ENCODE measurements at regions not wholly inside any gene's neighbourhood (a gene's known extent, or its start where the extent isn't known, plus 50 kb on each side); places are given as distances from the start of the nearest gene placed in this dataset.

DNA sequence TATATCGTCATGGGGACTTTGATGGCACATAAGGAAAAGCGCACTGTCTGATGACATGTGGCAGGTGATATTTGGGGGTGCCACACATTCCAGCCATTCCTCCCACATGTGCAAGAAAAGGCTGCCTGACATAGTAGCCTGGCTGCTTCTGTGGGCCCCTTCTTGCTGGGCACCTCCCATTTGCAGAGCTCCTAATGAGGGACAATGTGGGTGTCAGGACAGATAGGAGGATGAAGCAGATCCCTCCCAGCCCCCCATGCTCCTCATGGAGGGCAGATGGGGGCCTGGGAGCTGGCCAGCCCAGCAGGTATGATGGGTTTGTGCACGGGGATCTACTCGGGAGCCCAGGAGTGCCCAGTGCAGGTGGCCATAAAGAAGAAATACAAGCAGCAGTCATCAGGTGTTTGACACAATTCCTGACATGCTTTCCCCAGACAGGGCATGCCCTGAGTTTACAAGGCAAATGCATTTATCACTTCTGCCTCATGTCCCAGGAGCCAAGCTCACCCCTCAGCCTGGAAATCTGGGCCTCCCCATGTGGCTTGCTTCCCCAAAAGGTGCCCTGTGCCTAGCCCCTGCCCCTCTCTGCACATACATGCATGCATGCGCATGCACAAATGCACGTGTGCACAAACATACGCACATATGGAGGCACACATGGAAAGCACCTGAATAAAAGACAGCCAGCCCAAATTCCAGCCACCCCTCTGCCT is 260.6 kb upstream of the RPL38 start:
- H3K27ac ChIP-seq (ENCODE audit: low read depth, low read length): no peak overlapping the region

DNA sequence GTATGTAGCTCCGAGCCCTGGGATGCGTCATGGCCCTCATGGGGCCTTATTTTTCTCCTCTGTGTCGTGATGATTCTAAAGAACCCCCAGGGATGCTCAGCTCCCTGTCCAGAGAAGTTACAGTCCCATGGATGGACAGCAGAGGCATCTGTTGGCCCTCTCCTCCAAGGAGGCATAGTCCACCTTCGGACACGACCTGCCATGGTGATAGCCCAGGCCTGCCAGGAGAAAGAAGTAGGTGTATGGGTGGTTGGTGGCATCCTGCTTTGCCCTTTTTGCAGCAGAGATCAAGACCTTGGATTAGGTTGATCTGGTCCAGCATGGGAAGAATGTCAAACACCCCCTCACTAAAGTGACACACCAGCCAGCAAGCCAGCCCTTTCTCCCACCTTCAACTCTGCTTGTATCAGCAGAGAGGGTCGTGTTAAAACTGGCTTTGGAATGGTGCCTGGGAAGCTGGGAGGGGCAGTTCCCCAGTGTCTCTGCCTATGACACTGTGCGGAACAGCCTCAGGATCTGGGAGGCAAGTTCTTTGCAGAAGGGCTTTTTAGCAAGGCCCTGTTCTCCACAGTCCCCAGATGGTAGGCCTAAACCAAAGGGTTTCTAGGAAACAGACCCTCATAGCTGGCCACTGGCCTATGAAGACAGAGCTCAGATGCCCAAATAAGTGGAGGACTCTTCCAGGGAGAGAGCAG is 259.9 kb upstream of the RPL38 start:
- Histone ChIP-seq H3K27ac (ENCODE audit: low read depth, low read length) (no peak overlapping the region), H3K27me3 (ENCODE audit: control insufficient read depth, insufficient read depth, low read length) (no peaks in the 10 kb centered on the region; the same call in 1 of the 2 replicates), H3K9me3 (ENCODE audit: control insufficient read depth, insufficient read depth, low read length) (no peaks in the 10 kb centered on the region), H3K4me3 (ENCODE audit: low read depth, low read length) (no peak overlapping the region), H3K4me1 (ENCODE audit: control insufficient read depth, insufficient read depth, low read length) (no peaks in the 10 kb centered on the region), H3K9ac (ENCODE audit: low read depth, low read length) (no peak overlapping the region), H3K36me3 (ENCODE audit: control insufficient read depth, insufficient read depth, low read length) (no peaks in the 10 kb centered on the region)

More for the DNA sequence above, 260.6 kb upstream of the RPL38 start:
- Histone ChIP-seq H3K27me3 (ENCODE audit: control insufficient read depth, insufficient read depth, low read length) (no peaks in the 10 kb centered on the region; the same call in 1 of the 2 replicates), H3K9ac (ENCODE audit: low read depth, low read length) (no peak overlapping the region), H3K4me3 (ENCODE audit: low read depth, low read length) (no peak overlapping the region), H3K36me3 (ENCODE audit: control insufficient read depth, insufficient read depth, low read length) (no peaks in the 10 kb centered on the region), H3K4me1 (ENCODE audit: control insufficient read depth, insufficient read depth, low read length) (no peaks in the 10 kb centered on the region), H3K9me3 (ENCODE audit: control insufficient read depth, insufficient read depth, low read length) (no peaks in the 10 kb centered on the region)

DNA sequence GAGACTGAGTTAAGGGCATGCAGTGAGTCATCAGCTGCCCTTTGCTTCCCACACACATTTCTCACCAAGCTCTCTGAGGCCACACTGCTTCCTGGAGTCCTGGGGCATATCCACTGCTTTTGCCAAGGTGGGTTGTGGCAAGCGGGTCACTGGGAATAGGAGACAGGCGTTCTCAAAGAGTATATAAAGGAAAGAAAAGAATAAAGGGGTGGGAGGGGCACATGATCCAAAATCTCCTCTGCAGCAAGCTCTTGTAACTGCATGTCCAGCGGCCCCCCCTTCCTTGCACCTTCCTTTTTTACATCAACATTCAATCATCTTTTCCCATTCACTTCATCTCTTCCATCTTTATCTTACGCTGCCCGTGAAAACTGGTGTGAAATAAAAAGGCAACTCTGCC is 259.1 kb upstream of the RPL38 start:
- H3K9me3 ChIP-seq (ENCODE audit: control insufficient read depth, insufficient read depth, low read length): no peaks in the 10 kb centered on the region
- no peaks in the 10 kb centered on the region for H3K4me1 ChIP-seq (ENCODE audit: control insufficient read depth, insufficient read depth, low read length)
- H3K27me3 ChIP-seq (ENCODE audit: control insufficient read depth, insufficient read depth, low read length): no peaks in the 10 kb centered on the region
- H3K4me3 ChIP-seq (ENCODE audit: low read depth, low read length): no peak overlapping the region
- H3K27ac ChIP-seq (ENCODE audit: low read depth, low read length): no peak overlapping the region
- no peaks in the 10 kb centered on the region for H3K36me3 ChIP-seq (ENCODE audit: control insufficient read depth, insufficient read depth, low read length)
- no peak overlapping the region for H3K9ac ChIP-seq (ENCODE audit: low read depth, low read length)

DNA sequence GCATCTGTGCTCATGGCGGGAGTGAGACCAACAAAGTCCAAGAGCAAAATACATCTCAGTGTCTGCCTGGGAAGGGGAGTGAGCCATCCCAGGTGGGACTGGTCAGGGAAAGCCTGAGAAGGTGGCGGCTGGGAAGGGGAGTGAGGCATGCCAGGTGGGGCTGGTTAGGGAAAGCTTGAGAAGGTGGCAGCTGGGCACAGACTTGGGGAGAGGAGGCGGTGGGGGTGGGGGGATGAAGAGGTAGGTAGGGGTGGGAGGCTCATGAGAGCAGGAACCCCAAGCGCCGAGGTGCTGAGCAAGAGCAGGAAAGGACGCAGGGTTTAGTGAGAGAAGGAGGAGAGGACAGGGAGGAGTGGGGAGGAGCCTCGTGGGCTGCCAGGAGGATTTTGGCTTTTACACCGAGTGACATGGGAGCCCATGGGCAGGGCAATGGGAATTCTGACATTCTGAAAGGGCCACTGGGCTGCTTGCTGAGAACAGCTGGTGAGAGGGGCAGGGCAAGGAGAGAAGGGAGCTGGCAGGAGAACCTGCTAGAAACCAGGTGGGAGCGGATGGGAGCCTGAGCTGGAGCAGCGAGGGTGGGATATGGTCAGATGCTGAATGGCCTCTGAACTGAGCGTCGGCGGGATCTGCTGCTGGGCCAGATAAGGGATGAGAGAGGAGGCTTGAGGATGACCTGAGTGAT is 256.1 kb upstream of the RPL38 start:
- Histone ChIP-seq H3K36me3 (ENCODE audit: control insufficient read depth, insufficient read depth, low read length) (no peaks in the 10 kb centered on the region), H3K9me3 (ENCODE audit: control insufficient read depth, insufficient read depth, low read length) (no peaks in the 10 kb centered on the region), H3K27ac (ENCODE audit: low read depth, low read length) (no peak overlapping the region), H3K4me3 (ENCODE audit: low read depth, low read length) (no peak overlapping the region), H3K9ac (ENCODE audit: low read depth, low read length) (no peak overlapping the region), H3K4me1 (ENCODE audit: control insufficient read depth, insufficient read depth, low read length) (0 out of 2 replicates have a peak, but pooled peaks cover 6% of the 10 kb centered on the region), H3K27me3 (ENCODE audit: control insufficient read depth, insufficient read depth, low read length) (peaks cover 24% of the 10 kb centered on the region)

DNA sequence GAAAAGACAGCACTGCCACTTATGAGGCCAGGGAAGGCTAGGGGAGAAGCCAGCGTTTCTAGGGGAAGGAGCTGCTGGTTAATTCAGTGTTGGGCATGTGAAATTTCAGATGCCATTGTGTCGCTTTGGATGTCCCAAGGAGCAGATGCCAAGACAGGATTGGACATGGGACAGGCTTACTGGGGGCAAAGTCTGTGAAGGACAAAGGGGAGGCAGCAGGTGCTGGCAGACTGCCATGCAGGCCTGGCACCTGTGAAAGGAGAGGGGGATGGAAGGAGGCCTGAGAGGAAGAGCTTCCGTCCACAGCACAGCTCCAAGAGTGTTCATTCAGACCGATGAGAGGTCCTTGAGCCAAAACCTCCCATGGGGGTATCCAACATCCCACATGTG is 255.5 kb upstream of the RPL38 start:
- Histone ChIP-seq H3K4me1 (ENCODE audit: control insufficient read depth, insufficient read depth, low read length) (0 out of 2 replicates have a peak, but pooled peaks cover 6% of the 10 kb centered on the region), H3K9me3 (ENCODE audit: control insufficient read depth, insufficient read depth, low read length) (no peaks in the 10 kb centered on the region), H3K9ac (ENCODE audit: low read depth, low read length) (no peak overlapping the region), H3K4me3 (ENCODE audit: low read depth, low read length) (no peak overlapping the region), H3K27me3 (ENCODE audit: control insufficient read depth, insufficient read depth, low read length) (peaks cover 29% of the 10 kb centered on the region), H3K36me3 (ENCODE audit: control insufficient read depth, insufficient read depth, low read length) (no peaks in the 10 kb centered on the region), H3K27ac (ENCODE audit: low read depth, low read length) (no peak overlapping the region)

DNA sequence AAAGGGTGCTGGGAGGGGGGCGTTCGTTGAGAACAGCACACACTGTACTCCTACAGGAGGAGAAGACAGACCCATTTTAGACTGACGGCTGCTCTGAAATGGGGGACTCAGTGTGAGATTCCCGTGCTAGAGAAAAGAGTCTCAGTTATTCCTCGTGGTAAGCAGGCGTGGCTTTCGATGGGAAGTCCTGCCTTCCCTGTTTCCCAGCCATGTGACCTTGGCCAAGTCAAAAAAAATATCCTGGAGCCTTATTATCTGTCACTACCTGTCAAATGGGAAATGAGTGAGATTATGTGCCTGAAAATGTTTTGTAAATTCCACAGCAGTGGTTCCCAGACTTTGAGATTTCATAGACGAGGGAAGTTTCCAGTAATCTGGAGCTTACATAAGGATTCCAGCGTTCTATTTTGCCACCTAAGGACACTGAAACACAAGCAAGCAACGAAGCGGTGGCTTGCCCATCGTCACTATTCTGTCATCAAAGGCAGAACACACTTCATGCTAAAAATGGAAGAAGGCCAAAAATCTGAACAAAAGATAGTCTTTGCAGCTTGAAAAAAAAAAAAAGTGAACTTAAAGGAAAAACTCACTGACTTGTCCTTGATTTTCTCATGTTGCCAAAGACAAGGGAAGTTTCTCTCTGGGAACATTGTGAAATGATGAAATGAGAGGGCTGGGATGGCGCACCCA is 253.4 kb upstream of the RPL38 start:
- H3K4me3 ChIP-seq (ENCODE audit: low read depth, low read length): no peak overlapping the region
- H3K9ac ChIP-seq (ENCODE audit: low read depth, low read length): no peak overlapping the region
- H3K27ac ChIP-seq (ENCODE audit: low read depth, low read length): no peak overlapping the region
- 0 out of 2 replicates have a peak, but pooled peaks cover 6% of the 10 kb centered on the region for H3K4me1 ChIP-seq (ENCODE audit: control insufficient read depth, insufficient read depth, low read length)
- H3K27me3 ChIP-seq (ENCODE audit: control insufficient read depth, insufficient read depth, low read length): peaks cover 38% of the 10 kb centered on the region
- H3K36me3 ChIP-seq (ENCODE audit: control insufficient read depth, insufficient read depth, low read length): no peaks in the 10 kb centered on the region
- no peaks in the 10 kb centered on the region for H3K9me3 ChIP-seq (ENCODE audit: control insufficient read depth, insufficient read depth, low read length)

DNA sequence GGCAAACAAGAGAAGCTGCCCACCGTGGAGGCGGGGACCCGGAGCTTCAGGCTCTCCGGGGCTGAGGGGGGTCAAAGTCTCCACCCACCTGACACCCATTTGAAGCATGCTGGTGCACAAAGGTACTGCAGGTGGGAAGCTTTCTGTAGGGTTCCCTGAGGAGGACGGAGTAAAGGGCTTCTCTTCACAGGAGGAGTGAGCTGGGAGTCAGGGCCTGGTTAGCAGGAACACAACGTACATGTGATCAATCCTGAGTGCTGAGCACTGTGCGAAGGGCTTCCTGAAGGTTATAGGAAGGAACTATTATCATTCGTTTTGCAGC is 252.9 kb upstream of the RPL38 start:
- H3K4me3 ChIP-seq (ENCODE audit: low read depth, low read length): no peak overlapping the region
- H3K4me1 ChIP-seq (ENCODE audit: control insufficient read depth, insufficient read depth, low read length): 0 out of 2 replicates have a peak, but pooled peaks cover 6% of the 10 kb centered on the region
- no peaks in the 10 kb centered on the region for H3K36me3 ChIP-seq (ENCODE audit: control insufficient read depth, insufficient read depth, low read length)
- H3K9me3 ChIP-seq (ENCODE audit: control insufficient read depth, insufficient read depth, low read length): no peaks in the 10 kb centered on the region
- H3K9ac ChIP-seq (ENCODE audit: low read depth, low read length): no peak overlapping the region
- no peak overlapping the region for H3K27ac ChIP-seq (ENCODE audit: low read depth, low read length)
- H3K27me3 ChIP-seq (ENCODE audit: control insufficient read depth, insufficient read depth, low read length): peaks cover 38% of the 10 kb centered on the region

DNA sequence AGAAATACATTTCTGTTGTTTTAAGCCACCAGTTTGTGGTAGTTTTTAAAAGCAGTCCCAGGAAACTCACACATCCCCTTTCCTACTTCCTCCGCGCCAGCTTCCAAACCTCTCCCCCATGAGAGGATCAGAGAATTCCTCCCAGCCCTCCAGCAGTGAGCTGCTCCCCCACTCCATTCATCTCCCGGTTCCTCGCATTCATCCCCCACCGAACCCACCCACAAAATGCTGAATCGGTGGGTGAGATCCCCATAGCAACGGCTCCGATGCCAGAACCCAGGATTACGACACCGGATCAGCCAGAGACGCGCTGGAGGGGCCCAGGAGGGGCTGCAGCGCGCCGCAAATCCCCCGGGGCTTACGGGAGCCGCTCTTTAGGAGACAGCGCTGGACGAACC is 251.4 kb upstream of the RPL38 start:
- 0 out of 2 replicates have a peak, but pooled peaks cover 6% of the 10 kb centered on the region for H3K4me1 ChIP-seq (ENCODE audit: control insufficient read depth, insufficient read depth, low read length)
- peaks cover 38% of the 10 kb centered on the region for H3K27me3 ChIP-seq (ENCODE audit: control insufficient read depth, insufficient read depth, low read length)
- H3K4me3 ChIP-seq (ENCODE audit: low read depth, low read length): peak overlapping the region; percentile 65
- H3K27ac ChIP-seq (ENCODE audit: low read depth, low read length): no peak overlapping the region
- H3K36me3 ChIP-seq (ENCODE audit: control insufficient read depth, insufficient read depth, low read length): no peaks in the 10 kb centered on the region
- no peaks in the 10 kb centered on the region for H3K9me3 ChIP-seq (ENCODE audit: control insufficient read depth, insufficient read depth, low read length)
- no peak overlapping the region; the same call in 1 of the 2 replicates for H3K9ac ChIP-seq (ENCODE audit: low read depth, low read length)

DNA sequence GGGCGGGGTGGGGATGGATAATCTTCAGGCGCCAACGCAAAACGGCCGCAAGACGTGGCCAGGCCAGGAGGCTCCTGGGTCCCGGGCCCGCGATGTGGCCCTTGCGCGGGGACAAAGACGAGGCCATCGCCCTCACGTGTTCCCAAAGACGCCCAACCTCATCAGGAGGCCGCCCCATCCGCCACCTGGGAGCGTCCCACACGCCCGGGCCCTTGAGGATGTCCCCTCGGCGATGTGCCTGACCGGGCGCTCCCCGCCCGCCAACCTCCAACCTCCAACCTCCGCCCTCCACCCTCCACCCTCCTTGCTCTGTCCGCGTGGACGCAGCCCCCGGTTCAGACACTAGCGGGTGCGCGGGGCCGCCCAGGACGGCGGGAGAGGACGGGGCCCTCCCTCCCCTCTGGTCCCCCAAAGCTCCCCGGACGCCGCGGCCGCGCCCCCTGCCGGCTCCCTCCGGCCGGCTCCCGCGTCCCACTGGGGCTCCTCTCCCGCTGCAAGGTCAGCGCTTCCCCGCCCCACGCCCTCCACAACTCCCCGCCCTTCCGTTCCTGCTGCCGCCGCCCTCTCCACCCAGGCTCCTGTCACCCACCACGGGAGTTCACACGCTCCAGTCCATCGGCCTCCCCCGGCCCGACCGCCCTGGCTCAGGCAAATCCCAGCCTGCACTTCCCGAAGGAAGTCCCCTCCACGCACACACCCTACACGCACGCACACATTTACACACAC is 250.8 kb upstream of the RPL38 start:
- H3K9me3 ChIP-seq (ENCODE audit: control insufficient read depth, insufficient read depth, low read length): no peaks in the 10 kb centered on the region
- no peaks in the 10 kb centered on the region for H3K36me3 ChIP-seq (ENCODE audit: control insufficient read depth, insufficient read depth, low read length)
- H3K9ac ChIP-seq (ENCODE audit: low read depth, low read length): no peak overlapping the region; the same call in 1 of the 2 replicates
- H3K4me3 ChIP-seq (ENCODE audit: low read depth, low read length): peak overlapping the region; percentile 65
- 0 out of 2 replicates have a peak, but pooled peaks cover 6% of the 10 kb centered on the region for H3K4me1 ChIP-seq (ENCODE audit: control insufficient read depth, insufficient read depth, low read length)
- H3K27me3 ChIP-seq (ENCODE audit: control insufficient read depth, insufficient read depth, low read length): peaks cover 38% of the 10 kb centered on the region
- H3K27ac ChIP-seq (ENCODE audit: low read depth, low read length): no peak overlapping the region
